HL-60 (cell line): ENCODE measurements at regions not wholly inside any gene's neighbourhood (a gene's known extent, or its start where the extent isn't known, plus 50 kb on each side); places are given as distances from the start of the nearest gene placed in this dataset.

ENCODE experiments used
- POLR2AphosphoS5 ChIP-seq: IDR thresholded peaks from 2 replicates; pipeline ENCODE4 v1.6.1; 2012; ENCODE audit warnings: low read depth
- TF ChIP-seq, protein P1 (sequence below): IDR thresholded peaks from one replicate; pipeline ENCODE4 v1.5.1; 2011; ENCODE audit warnings: low read length, control low read depth, inconsistent platforms; ENCODE audit not compliant: insufficient read depth

DNA sequence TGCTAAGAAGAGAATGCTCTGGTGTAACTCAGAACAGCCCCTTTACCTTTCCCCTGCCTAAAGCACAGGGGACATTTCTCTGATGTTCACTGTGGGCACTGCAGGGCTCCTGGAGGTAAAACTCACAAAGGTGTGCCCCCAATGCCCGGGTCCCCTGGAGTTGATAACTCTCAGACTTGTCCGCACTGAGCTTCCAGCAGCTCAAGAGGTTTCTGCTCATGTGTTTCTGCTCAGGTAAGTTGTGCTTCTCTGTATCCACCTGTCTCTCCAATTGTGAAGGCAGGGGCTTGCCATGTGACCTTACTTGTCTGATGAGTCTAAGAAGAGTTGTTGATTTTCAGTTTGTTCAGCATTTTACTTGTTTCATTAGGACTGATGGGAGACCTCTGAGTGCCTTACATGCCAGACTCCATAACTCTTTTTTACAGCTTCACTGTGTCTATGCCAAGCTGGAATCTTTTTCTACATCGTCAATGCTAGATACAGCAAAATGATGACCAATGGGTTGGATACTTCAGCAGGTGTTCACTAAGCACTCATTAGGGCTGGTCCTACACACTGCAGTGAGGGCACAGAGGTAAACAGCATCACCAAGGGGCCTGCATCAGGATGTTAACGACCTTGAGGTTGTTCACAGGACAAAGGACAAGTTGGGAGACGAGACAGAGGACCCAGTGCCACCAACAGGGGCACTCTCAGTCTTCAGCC lies 56.4 kb downstream of the MRPL36 start:
- no peak for TF ChIP-seq POLR2AphosphoS5
- TF ChIP-seq, protein P1, sequence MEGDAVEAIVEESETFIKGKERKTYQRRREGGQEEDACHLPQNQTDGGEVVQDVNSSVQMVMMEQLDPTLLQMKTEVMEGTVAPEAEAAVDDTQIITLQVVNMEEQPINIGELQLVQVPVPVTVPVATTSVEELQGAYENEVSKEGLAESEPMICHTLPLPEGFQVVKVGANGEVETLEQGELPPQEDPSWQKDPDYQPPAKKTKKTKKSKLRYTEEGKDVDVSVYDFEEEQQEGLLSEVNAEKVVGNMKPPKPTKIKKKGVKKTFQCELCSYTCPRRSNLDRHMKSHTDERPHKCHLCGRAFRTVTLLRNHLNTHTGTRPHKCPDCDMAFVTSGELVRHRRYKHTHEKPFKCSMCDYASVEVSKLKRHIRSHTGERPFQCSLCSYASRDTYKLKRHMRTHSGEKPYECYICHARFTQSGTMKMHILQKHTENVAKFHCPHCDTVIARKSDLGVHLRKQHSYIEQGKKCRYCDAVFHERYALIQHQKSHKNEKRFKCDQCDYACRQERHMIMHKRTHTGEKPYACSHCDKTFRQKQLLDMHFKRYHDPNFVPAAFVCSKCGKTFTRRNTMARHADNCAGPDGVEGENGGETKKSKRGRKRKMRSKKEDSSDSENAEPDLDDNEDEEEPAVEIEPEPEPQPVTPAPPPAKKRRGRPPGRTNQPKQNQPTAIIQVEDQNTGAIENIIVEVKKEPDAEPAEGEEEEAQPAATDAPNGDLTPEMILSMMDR = no peak
